ENCODE measurements at regions not wholly inside any gene's neighbourhood (a gene's known extent, or its start where the extent isn't known, plus 50 kb on each side); places are given as distances from the start of the nearest gene placed in this dataset.
A peak's percentile ranks its signal among the peaks of the same experiment; 100 is the strongest.

DNA sequence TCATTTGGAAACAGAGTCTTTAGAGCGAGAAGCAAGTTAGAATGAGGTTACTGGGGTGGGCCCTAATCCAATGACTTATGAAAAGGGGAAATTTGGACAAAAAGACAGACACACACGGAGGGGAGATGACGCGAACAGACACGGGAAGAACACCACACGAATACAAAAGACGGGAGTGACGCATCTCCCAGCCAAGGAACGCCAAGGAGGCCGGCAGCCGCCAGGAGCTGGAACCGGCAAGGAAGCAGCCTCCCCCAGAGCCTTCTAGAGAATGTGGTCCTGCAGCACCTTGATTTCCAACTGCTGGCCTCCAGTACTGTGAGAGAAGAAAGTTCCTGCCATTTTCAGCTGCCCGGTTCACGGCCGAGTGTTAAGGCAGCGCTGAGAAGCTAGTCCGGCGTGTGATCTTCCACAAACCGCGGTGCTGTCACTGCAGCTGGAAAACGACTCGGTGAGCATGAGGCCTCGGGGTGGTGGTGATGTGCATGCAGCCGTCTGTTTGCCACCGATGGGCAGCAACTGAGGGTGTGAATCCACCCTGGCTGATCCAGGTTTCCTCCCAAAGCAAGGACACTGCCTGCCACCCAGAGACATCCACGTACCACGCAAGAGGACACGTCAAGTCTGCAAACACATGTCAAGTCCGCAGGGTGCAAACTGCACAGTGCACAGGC lies 124.5 kb downstream of the NCOR2 start:
- in situ Hi-C loops (cut with HindIII; ENCODE audit: low sequenced_read_pairs): no loop called here
- no peak overlapping the region for H3K4me3 ChIP-seq (ENCODE audit: low read depth, low read length)
- TF ChIP-seq, protein P1, sequence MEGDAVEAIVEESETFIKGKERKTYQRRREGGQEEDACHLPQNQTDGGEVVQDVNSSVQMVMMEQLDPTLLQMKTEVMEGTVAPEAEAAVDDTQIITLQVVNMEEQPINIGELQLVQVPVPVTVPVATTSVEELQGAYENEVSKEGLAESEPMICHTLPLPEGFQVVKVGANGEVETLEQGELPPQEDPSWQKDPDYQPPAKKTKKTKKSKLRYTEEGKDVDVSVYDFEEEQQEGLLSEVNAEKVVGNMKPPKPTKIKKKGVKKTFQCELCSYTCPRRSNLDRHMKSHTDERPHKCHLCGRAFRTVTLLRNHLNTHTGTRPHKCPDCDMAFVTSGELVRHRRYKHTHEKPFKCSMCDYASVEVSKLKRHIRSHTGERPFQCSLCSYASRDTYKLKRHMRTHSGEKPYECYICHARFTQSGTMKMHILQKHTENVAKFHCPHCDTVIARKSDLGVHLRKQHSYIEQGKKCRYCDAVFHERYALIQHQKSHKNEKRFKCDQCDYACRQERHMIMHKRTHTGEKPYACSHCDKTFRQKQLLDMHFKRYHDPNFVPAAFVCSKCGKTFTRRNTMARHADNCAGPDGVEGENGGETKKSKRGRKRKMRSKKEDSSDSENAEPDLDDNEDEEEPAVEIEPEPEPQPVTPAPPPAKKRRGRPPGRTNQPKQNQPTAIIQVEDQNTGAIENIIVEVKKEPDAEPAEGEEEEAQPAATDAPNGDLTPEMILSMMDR (IDR thresholded peaks at IDR 0.05; ENCODE audit: low read depth, low read length, missing control alignments): no peak
- peak; percentile 92 for DNase-seq (ENCODE audit: low read depth)

DNA sequence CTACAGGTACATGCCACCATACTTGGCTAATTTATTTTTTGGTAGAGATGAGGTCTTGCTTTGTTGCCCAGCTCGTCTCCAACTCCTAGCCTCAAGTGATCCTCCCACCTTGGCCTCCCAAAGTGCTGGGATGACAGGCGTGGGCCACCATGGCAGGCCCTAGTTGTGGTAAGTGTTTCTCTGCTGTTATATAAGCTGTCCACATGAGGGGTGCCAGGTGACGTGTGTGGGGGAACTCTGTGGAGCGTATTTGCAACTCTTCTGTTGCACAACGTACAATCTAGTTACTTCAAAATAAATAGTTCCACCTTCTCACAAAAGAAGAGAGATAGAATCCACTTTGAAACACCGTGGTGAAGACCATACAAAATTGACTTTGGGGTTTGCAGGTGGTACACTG lies 125.1 kb downstream of the NCOR2 start:
- in situ Hi-C loops (cut with HindIII; ENCODE audit: low sequenced_read_pairs): no loop called here
- DNase-seq (ENCODE audit: low read depth): no peak
- TF ChIP-seq, protein P1 (IDR thresholded peaks at IDR 0.05; ENCODE audit: low read depth, low read length, missing control alignments): no peak
- H3K4me3 ChIP-seq (ENCODE audit: low read depth, low read length): no peak overlapping the region

DNA sequence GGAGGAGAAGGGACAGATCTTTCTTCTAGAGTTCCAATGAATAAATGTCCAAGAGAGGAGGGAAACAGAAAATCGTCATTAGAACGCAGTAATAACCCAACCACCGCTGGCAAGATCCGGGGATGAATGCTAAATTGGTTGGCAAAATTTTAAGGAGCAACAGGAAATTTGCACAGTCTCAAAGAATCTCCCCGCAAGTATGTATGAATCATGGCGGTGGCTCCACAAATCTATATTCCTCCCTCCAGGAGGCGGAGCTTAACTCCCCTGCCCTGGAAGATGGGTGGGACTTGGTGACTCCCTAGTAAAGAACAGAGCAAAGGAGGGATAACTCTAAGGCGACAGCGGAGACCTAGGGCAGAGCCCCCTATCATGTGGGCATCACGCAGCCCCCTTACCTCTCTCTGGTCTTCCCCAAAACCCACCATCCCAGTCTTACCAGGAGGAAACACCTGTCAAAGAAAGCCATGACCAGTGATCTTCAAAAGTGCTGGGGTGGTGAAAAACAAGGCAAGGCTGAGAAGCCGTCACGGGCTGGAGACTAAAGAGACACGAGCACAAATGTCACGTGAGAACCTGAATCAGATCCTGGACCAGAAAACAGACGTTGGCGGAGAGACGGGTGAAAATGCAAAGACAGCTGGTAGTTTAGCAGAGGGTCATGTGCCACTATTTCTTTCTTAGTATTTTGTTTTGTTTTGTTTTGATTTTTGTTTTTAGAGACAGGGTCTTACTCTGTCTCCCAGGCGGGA lies 125.8 kb downstream of the NCOR2 start:
- in situ Hi-C loops (cut with HindIII; ENCODE audit: low sequenced_read_pairs): no loop called here
- H3K4me3 ChIP-seq (ENCODE audit: low read depth, low read length): no peak overlapping the region
- peak; percentile 93 for DNase-seq (ENCODE audit: low read depth)

DNA sequence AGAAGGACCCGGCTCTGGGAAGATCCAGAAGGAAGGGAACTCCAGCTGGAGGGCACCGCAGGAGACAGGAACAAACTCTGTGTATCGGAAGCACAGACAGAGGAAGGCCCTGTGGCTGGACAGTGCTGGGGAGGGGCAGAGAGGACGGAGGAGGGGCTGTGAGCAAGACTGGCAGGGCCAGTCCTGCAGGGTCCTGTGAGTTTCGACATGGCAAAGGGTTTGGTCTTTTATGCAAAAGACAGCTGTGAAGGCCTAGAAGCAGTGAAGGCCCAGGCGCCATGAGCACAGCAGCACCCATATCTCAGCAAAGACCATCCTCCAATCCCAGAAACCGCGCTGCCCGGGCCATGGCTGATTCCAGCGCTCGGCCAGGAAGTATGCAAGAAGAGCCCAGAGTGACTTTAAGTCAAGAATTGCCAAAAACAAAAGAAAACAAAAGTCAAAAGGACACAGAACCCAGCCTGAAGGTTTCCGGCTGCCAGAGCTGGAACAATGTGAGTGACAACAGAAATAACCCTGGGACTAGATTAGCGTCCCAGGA lies 126.5 kb downstream of the NCOR2 start:
- H3K4me3 ChIP-seq (ENCODE audit: low read depth, low read length): no peak overlapping the region
- no peak for DNase-seq (ENCODE audit: low read depth)
- TF ChIP-seq, protein P1 (IDR thresholded peaks at IDR 0.05; ENCODE audit: low read depth, low read length, missing control alignments): no peak
- in situ Hi-C loops (cut with HindIII; ENCODE audit: low sequenced_read_pairs): no loop called here

More for the DNA sequence above, 125.8 kb downstream of the NCOR2 start:
- TF ChIP-seq, protein P1 (IDR thresholded peaks at IDR 0.05; ENCODE audit: low read depth, low read length, missing control alignments): no peak

DNA sequence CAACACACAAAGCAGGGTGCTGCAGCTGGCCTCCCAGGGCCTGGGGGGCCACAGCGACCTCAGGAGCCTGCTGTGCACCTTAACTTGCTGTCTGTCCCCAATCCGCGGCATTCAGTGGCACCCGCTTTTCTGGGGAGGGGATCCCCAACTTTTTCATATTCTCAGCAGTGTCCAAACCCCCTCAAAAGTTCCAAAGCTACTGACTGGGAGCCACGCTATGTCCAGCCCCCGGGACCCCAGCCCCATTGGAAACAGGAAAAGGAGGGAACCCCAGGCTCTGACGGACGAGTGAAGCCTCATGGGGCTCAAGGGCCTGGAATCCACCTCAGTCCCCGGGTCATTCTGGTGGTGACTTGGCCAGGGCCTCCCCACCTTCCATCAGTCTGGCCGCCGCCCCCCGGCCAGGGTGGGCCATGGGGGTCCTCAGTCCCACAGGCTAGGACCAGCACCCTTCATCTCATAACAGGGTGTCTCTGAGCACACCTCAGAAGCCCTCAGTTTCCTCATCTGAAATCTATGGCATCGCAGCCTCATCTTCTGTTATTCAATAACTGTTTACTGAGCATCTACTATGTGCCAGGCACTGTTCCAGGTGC lies 127.3 kb downstream of the NCOR2 start:
- TF ChIP-seq, protein P1 (IDR thresholded peaks at IDR 0.05; ENCODE audit: low read depth, low read length, missing control alignments): no peak
- in situ Hi-C loops (cut with HindIII; ENCODE audit: low sequenced_read_pairs): no loop called here
- no peak overlapping the region for H3K4me3 ChIP-seq (ENCODE audit: low read depth, low read length)
- DNase-seq (ENCODE audit: low read depth): no peak

DNA sequence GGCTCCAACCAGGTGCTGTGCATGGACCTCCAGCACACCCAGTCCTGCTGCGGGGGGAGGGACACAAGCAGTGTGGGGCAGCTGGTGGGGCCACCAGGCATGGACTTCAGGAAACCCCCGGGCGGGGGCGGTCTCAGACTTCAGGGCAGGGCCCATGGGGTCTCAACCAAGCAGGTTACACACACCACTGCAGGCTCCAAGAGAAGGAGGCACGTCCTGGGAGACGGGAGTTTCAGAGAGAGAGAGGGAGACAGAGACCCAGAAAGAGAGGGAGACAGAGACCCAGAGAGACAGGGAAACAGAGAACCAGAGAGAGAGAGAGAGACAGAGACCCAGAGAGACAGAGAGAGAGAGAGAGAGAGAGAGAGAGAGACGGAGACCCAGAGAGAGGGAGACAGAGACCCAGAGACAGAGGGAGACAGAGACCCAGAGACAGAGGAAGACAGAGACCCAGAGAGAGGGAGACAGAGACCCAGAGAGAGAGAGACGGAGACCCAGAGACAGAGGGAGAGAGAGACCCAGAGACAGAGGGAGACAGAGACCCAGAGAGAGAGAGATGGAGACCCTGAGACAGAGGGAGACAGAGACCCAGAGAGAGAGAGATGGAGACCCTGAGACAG lies 128.9 kb downstream of the NCOR2 start:
- in situ Hi-C loops (cut with HindIII; ENCODE audit: low sequenced_read_pairs): no loop called here
- TF ChIP-seq, protein P1 (IDR thresholded peaks at IDR 0.05; ENCODE audit: low read depth, low read length, missing control alignments): no peak
- H3K4me3 ChIP-seq (ENCODE audit: low read depth, low read length): no peak overlapping the region
- DNase-seq (ENCODE audit: low read depth): no peak
